Loucy (cell line): ENCODE measurements at regions not wholly inside any gene's neighbourhood (a gene's known extent, or its start where the extent isn't known, plus 50 kb on each side); places are given as distances from the start of the nearest gene placed in this dataset.

Experiments
- CTCF ChIP-seq: fragments of 200-600 bp; sonication (generic); conservative IDR thresholded peaks from 2 replicates; pipeline ENCODE4 v1.5.1; 2014; ENCODE audit warnings: mild to moderate bottlenecking, antibody characterized with exemption, low read length
- EZH2phosphoT487 ChIP-seq: fragments of 200-600 bp; IDR thresholded peaks from 2 replicates; pipeline ENCODE4 v1.6.1; 2018; ENCODE audit warnings: antibody characterized with exemption, mild to moderate bottlenecking, moderate library complexity, borderline replicate concordance

GRCh38 chr18:38502539-38502938 lies 936.9 kb upstream of the CELF4 start:
- TF ChIP-seq CTCF (no peak), EZH2phosphoT487 (no peak)
